Suppressor macrophage (primary cell): ENCODE measurements at regions not wholly inside any gene's neighbourhood (a gene's known extent, or its start where the extent isn't known, plus 50 kb on each side); places are given as distances from the start of the nearest gene placed in this dataset.

ENCODE experiments used
- DNase-seq, 4 experiments: peaks; one replicate each; pipeline ENCODE4 v3.0.0-alpha.2; 2020 to 2022

DNA sequence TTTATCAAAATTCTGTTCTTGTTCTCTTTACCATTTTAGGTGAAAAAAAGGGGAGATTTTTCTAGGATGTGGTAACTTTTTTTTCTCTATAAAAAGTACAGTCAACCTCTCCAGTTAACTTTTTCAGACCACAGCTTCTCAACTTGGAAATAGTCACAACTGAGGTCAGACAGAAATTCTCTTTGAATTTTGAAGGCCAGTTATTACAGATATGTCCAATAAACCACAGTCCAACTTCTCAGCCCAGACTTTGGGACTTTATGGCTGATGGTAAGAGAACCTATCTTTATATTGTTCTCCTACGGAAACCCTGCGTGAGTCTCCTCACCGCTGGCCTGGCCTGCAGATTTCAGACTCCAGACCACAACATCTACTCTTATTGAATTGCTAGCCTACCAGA, 176.7 kb downstream of the DACT1 start:
- no peak for DNase-seq

GRCh38 chr14:58815161-58815701, 177.5 kb downstream of the DACT1 start:
- DNase-seq, result no peak

DNA sequence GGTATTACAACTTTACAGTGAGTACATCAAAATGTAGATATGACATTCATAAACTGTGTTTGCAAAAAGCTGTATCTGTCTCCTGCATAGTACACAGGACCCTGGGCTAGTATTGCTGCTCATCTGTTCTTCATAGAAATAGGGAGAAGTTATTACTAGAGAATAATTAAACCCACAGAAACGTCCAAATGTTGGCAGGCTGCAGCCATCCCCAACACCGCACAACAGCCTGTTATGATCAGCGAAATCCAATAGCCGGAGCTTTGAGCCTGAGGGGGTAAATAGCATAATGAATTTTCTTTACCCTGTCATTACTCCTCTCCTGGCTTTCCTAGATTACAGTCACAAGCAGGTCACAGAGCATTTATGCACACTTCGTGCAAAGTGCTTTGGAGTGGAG, 178.0 kb downstream of the DACT1 start:
- DNase-seq, result no peak

DNA sequence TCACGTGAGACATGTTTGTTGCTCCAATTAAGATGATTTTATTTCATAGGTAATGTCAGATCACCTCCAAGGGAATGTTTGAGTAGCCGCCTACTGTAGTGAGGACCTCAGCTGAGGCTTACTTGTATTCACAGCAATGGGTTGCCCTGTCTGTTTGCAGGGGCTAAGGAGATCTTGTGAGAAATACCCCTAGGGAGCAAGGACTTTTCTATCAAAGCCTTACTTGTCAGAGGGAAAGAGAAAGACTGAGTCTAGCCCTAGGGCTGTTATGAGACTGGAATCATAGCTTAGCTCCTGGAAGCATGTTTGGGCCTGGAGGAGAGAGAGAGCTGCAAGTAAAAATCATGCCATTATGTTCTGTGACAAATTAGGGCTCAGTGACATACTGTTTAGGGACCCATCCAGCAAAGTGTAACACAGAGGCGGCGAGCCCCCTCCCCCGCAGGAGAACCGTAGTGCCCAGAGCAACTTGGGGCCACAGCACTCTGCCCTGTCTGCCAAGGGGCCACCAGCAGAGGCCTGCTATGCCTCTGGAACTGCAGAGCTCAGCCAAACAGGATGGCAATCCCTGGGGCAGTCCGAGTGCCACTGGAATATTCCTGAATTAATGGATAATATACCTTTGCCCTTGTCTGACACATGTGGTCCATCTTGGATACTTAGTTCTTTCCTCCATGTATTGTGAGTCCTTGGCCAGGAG, 178.8 kb downstream of the DACT1 start:
- no peak for DNase-seq

- DNase-seq, result no peak
These were observed 180.1 kb downstream of the DACT1 start for GRCh38 chr14:58817846-58818245.

DNA sequence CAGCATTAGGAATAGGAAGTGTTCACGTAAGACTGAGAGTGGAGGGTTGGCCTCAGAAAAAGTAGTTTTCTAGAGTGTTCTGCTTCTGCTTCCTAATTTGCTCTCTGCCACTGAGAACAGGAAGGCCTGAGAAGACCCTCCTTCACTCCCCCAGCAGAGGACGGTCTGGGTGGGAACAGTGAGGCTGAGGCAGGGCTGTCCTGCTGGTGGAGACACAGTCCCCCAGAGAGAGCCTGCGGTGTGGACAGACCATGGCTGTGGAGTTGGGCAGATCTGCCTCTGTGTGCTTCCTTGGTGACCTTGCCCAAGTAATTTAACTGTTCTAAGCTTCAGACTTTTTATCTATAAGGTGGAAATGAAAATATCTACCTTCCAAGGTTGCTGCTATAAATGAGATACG, 182.3 kb downstream of the DACT1 start:
- no peak for DNase-seq

GRCh38 chr14:58821421-58821820, 183.7 kb downstream of the DACT1 start:
- DNase-seq, result no peak

DNA sequence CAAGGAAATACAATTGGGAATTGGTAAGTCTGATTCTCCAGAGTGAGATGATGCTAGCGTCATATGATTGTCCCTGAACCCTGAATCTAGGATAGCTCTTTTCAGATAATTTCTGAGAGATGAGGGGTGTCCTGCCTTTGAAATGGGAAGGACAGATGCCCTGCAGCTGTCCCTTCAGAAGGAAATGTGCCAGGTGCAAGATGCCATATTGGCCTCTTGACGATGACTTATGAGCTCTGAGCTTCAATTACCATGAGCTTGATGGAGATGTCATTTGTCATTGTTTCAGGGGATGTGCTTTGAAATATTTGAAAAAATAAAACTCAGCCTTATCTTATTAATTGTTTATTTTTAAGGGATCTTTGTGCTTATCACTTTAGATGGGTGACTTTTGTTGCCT, 185.1 kb downstream of the DACT1 start:
- DNase-seq, result no peak

- DNase-seq, result no peak
These were observed 185.6 kb downstream of the DACT1 start for GRCh38 chr14:58823312-58823711.

DNA sequence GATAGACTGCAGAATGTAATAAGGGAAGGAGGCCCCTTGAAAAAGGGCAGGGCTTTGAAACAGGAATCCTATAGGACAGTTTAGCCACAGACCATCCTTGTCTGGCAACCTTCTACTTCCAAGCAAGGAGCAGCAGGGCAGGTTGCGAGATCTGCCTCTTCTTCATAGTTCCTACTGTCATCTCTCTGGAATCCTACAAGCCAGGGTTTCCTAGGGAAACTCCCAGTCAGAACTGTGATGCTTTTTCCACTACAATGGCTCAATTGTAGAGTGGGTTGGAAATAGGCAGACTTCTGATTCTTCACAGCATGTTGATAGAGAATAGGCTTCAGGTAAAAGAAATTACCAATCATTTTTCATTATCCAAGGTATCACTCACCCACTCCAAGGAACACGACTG, 186.3 kb downstream of the DACT1 start:
- no peak for DNase-seq

DNA sequence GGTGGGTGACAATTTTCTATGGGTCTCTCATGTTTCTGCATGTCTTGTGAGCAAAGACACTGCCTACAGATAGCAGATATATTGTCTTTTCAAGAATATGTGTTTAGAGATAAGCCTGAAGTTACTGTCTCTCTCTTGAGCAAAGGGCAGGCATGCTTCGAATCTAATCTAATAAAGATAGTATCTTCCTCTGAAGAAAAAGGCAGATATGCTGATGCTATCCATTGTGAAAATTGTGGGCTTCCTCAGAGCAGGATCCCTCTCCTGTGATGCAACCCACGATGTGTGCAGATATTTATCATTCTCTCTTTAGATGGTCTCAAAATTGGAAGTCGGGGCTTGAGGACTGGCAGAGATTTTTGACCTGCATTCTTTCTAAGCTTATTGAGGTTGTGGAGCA, 187.0 kb downstream of the DACT1 start:
- no peak for DNase-seq

GRCh38 chr14:58825606-58826005, 187.8 kb downstream of the DACT1 start:
- no peak for DNase-seq

GRCh38 chr14:58826845-58827686, 189.3 kb downstream of the DACT1 start:
- peak in 3 of 4 experiments; percentile 3 to 38 (median 13) for DNase-seq

DNA sequence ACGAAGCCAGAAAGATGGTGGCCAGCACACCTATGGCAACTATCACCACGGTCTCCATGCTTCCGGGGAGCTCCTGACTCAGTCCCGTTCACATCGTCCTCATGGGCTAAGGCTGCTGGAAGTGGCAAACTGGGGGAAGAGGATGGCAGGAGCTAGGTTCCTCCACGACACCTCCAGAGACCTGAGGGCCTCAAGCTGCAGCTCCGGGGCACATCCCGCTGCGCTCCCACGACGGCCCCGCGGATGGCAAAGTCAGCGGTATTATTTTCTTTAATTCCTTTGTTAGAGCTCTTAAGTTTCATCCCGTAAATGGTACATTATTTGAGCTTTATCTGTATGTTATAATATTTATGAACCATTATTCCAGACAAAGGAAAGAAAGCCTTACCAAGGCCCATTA, 190.5 kb downstream of the DACT1 start:
- DNase-seq, result no peak

DNA sequence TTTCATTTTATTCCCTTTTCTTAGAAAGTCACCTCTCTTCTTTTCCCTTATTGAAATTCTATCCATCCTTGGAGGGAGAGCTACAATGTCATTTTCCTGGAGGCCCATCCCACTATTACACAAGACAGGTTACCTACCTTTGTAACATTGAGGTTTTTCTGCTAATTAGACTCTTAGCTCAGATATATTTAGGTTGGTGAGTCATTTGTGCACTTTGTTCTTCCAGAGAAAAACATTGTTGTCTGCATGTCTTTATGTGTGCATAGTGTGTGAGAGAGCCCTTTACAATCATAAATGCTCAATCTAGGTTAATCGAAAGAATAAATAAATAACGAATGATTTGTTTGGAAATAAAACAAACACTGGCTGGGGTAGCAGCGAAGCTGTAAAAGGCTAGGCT, 191.8 kb downstream of the DACT1 start:
- DNase-seq, result no peak

DNA sequence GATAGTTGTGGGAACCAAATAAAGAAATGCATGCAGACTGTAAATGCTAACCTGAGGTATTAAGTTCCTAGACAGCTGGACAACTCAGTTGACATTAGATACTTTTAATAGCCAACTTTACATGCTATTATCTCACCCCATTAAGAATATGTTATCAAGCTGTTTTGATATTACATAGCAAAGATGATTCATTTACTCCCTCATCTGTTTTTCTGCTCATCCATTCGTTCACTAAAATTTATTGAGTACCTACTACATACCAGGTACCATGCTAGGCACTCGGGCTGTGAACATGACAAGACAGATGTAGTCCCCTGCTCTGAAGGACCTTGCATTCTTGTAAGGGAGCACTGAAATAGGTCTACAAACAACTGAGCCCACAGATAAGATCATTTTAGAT, 192.4 kb downstream of the DACT1 start:
- no peak for DNase-seq

- no peak for DNase-seq
These were observed 194.3 kb downstream of the DACT1 start for GRCh38 chr14:58832095-58832521.

GRCh38 chr14:58833634-58834378, 196.0 kb downstream of the DACT1 start:
- DNase-seq, result no peak

DNA sequence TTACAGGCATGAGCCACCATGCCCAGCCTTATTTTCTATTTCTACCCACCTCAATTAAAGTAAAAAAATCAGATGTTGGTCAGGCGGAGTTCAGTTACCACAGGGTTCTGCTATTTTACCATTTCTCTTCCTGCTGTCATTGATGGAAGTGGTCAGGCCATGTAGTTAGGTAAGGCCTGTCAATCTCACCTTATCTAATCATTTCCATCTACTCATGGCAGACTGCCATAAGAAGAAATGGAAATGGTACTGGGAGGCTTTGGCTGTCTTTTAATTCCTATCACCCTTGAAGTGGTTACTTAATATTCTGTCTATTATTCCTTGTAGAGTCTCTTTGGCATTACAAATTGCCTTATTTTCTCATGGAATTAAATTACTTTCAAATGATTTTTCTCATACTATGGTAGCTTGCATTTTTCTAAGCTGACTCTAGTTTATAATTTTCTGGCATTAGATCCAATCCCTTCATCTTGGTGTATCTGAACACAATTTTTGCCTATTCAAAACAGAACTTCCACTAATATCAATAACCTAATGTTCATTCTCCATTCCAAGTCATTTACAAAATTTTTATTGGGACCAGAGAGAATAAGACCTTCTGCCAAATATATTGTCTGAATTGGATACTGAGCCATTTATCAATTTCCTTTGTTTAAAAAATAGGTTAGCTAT, 198.7 kb downstream of the DACT1 start:
- DNase-seq, result no peak

DNA sequence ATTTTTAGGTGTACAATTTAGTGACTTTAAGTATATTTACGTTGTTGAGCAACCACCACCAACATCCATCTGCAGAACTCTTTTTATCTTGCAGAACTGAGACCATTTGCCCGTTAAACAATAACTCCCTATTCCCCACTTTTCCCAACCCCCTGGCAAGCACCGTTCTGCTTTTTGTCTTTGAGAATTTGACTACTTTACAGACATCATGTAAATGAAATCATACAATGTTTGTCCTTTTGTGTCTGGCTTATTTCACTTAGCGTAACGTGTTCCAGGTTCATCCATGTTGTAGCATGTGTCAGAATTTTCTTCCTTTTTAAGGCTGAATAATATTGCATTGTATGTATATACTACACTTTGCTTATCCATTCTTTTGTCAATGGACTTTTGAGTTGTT, 201.5 kb downstream of the DACT1 start:
- no peak for DNase-seq

DNA sequence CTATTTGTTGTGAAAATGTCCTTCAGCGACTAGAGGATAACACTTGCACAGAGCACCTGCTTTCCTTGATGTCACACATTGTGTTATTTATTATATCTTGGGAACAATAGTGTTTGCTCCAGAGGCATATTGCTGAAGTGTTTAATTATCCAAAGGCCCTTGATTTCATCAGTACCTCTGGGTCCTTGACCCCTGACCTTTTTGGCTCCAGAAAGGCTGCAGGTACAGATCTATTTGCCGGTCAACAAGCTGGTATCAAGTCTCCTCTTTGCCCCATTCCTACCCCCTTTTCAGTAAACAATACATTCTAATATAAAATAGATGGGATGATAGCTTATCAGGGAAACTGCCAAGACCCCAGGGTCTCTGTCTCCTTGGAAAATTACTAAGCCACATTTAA, 206.8 kb downstream of the DACT1 start:
- DNase-seq, result no peak

GRCh38 chr14:58846682-58847465, 209.1 kb downstream of the DACT1 start:
- DNase-seq, result no peak
